ENCODE measurements at regions not wholly inside any gene's neighbourhood (a gene's known extent, or its start where the extent isn't known, plus 50 kb on each side); places are given as distances from the start of the nearest gene placed in this dataset.

GRCh38 chr1:60461925-60462595 is 388.5 kb upstream of the C1orf87 start:
- H3K9me2 ChIP-seq (ENCODE audit: insufficient read depth, low read length) = no peaks in the 10 kb centered on the region
- no peak overlapping the region for H3K27ac ChIP-seq (ENCODE audit: low read length)
- no peak for TF ChIP-seq EZH2 (IDR thresholded peaks at IDR 0.05; ENCODE audit: borderline replicate concordance, insufficient read depth, low read length, poor library complexity, severe bottlenecking)
- no peak for TF ChIP-seq REST (IDR thresholded peaks at IDR 0.05; ENCODE audit: borderline replicate concordance)
- TF ChIP-seq SMC3 (conservative IDR thresholded peaks at IDR 0.05; ENCODE audit: poor library complexity) = no peak
- TF ChIP-seq EP300 (conservative IDR thresholded peaks at IDR 0.05; ENCODE audit: poor library complexity, severe bottlenecking) = no peak
- TF ChIP-seq, protein P1, sequence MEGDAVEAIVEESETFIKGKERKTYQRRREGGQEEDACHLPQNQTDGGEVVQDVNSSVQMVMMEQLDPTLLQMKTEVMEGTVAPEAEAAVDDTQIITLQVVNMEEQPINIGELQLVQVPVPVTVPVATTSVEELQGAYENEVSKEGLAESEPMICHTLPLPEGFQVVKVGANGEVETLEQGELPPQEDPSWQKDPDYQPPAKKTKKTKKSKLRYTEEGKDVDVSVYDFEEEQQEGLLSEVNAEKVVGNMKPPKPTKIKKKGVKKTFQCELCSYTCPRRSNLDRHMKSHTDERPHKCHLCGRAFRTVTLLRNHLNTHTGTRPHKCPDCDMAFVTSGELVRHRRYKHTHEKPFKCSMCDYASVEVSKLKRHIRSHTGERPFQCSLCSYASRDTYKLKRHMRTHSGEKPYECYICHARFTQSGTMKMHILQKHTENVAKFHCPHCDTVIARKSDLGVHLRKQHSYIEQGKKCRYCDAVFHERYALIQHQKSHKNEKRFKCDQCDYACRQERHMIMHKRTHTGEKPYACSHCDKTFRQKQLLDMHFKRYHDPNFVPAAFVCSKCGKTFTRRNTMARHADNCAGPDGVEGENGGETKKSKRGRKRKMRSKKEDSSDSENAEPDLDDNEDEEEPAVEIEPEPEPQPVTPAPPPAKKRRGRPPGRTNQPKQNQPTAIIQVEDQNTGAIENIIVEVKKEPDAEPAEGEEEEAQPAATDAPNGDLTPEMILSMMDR (IDR thresholded peaks at IDR 0.05; ENCODE audit: poor library complexity, severe bottlenecking) = no peak
- TF ChIP-seq MXI1 (conservative IDR thresholded peaks at IDR 0.05; ENCODE audit: poor library complexity, severe bottlenecking) = no peak
- TF ChIP-seq RAD21 (conservative IDR thresholded peaks at IDR 0.05) = no peak
- no peak for TF ChIP-seq POLR2AphosphoS5 (IDR thresholded peaks at IDR 0.05)
- no peak for TF ChIP-seq TAF1 (IDR thresholded peaks at IDR 0.05; ENCODE audit: low read depth)
- no peaks in the 10 kb centered on the region for H3F3A ChIP-seq (ENCODE audit: insufficient read depth, low read length, poor library complexity, severe bottlenecking)
- H3K9ac ChIP-seq (ENCODE audit: low read length) = no peak overlapping the region
- H3K79me2 ChIP-seq (replicated peaks; ENCODE audit: insufficient read depth, low read length) = no peaks in the 10 kb centered on the region
- no peaks in the 10 kb centered on the region for H3K27me3 ChIP-seq (ENCODE audit: insufficient read depth, low read depth, low read length)
- H3K9me3 ChIP-seq (ENCODE audit: low read length) = no peaks in the 10 kb centered on the region
- no peak overlapping the region for H3K4me3 ChIP-seq (ENCODE audit: low read length)
- H3K36me3 ChIP-seq (ENCODE audit: insufficient read depth, low read length) = no peaks in the 10 kb centered on the region
- H2AFZ ChIP-seq (ENCODE audit: low read depth, low read length) = no peak overlapping the region
- H3K4me2 ChIP-seq (ENCODE audit: low read length) = no peak overlapping the region
- H4K20me1 ChIP-seq (ENCODE audit: insufficient read depth) = no peaks in the 10 kb centered on the region

DNA sequence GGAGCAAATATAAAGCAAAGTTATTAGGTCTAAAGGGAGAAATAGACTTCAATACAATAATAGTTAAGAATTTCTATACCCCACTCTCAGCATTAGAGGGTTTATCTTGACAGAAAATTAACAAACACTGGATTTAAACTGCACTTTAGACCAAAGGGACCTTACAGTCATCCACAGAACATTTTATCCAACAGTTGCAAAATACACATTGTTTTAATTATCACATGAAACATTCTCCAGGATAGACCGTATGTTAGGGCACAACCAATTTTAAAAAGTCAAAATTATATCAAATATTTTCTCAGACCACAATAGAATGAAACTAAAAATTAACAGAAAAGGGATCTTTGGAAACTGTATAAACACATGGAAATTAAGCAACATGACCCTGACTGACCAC is 384.5 kb upstream of the C1orf87 start:
- no peak overlapping the region for H3K9ac ChIP-seq (ENCODE audit: low read length)
- H4K20me1 ChIP-seq (ENCODE audit: insufficient read depth) = no peaks in the 10 kb centered on the region
- H3K4me3 ChIP-seq (ENCODE audit: low read length) = no peak overlapping the region

More for the DNA sequence above, 384.5 kb upstream of the C1orf87 start:
- H3K36me3 ChIP-seq (ENCODE audit: insufficient read depth, low read length) = no peaks in the 10 kb centered on the region
- no peaks in the 10 kb centered on the region for H3F3A ChIP-seq (ENCODE audit: insufficient read depth, low read length, poor library complexity, severe bottlenecking)
- no peak overlapping the region for H3K4me2 ChIP-seq (ENCODE audit: low read length)
- TF ChIP-seq POLR2AphosphoS5 (IDR thresholded peaks at IDR 0.05) = no peak
- no peak for TF ChIP-seq TAF1 (IDR thresholded peaks at IDR 0.05; ENCODE audit: low read depth)
- TF ChIP-seq MXI1 (conservative IDR thresholded peaks at IDR 0.05; ENCODE audit: poor library complexity, severe bottlenecking) = no peak
- TF ChIP-seq RAD21 (conservative IDR thresholded peaks at IDR 0.05) = no peak
- TF ChIP-seq SMC3 (conservative IDR thresholded peaks at IDR 0.05; ENCODE audit: poor library complexity) = no peak
- TF ChIP-seq EP300 (conservative IDR thresholded peaks at IDR 0.05; ENCODE audit: poor library complexity, severe bottlenecking) = no peak
- no peak for TF ChIP-seq EZH2 (IDR thresholded peaks at IDR 0.05; ENCODE audit: borderline replicate concordance, insufficient read depth, low read length, poor library complexity, severe bottlenecking)
- no peak for TF ChIP-seq REST (IDR thresholded peaks at IDR 0.05; ENCODE audit: borderline replicate concordance)
- TF ChIP-seq, protein P1 (IDR thresholded peaks at IDR 0.05; ENCODE audit: poor library complexity, severe bottlenecking) = no peak
- H3K9me3 ChIP-seq (ENCODE audit: low read length) = no peaks in the 10 kb centered on the region
- no peaks in the 10 kb centered on the region for H3K9me2 ChIP-seq (ENCODE audit: insufficient read depth, low read length)
- no peaks in the 10 kb centered on the region for H3K79me2 ChIP-seq (replicated peaks; ENCODE audit: insufficient read depth, low read length)
- H2AFZ ChIP-seq (ENCODE audit: low read depth, low read length) = no peak overlapping the region
- H3K27me3 ChIP-seq (ENCODE audit: insufficient read depth, low read depth, low read length) = no peaks in the 10 kb centered on the region
- H3K27ac ChIP-seq (ENCODE audit: low read length) = no peak overlapping the region
